ENCODE measurements at regions not wholly inside any gene's neighbourhood (a gene's known extent, or its start where the extent isn't known, plus 50 kb on each side); places are given as distances from the start of the nearest gene placed in this dataset.

GRCh38 chr9:135020481-135021392 is 66.7 kb upstream of the OLFM1 start:
- no peaks in the 10 kb centered on the region for H3K9me3 ChIP-seq
- no peak overlapping the region for H3K4me3 ChIP-seq (replicated peaks in 1 of 3)
- 42 to 71% methylated on average over 15 to 17 of the region's 24 CpGs for WGBS, 2 donors
- H3K27ac ChIP-seq = no peak overlapping the region
- intact Hi-C loops (cut with DNase I) = no loop called here
- no peaks in the 10 kb centered on the region for H3K27me3 ChIP-seq
- no peaks in the 10 kb centered on the region for H3K4me1 ChIP-seq
- no peak for DNase-seq
- no peak for TF ChIP-seq POLR2A (IDR thresholded peaks at IDR 0.05)
- TF ChIP-seq CTCF (IDR thresholded peaks at IDR 0.05) = no peak
- H3K36me3 ChIP-seq = no peaks in the 10 kb centered on the region

- Histone ChIP-seq H3K27me3 (no peaks in the 10 kb centered on the region), H3K9me3 (no peaks in the 10 kb centered on the region), H3K4me1 (no peaks in the 10 kb centered on the region), H3K4me3 (replicated peaks in 1 of 3) (no peak overlapping the region), H3K27ac (no peak overlapping the region), H3K36me3 (no peaks in the 10 kb centered on the region)
- WGBS, 2 donors = 78 to 96% methylated on average over 3 to 7 of the region's 8 CpGs
- no peak for DNase-seq
- intact Hi-C loops (cut with DNase I) = no loop called here
- TF ChIP-seq POLR2A (IDR thresholded peaks at IDR 0.05) (no peak), CTCF (IDR thresholded peaks at IDR 0.05) (no peak)
Measured at GRCh38 chr9:135021393-135021789, 66.1 kb upstream of the OLFM1 start.

- H3K9me3 ChIP-seq = no peaks in the 10 kb centered on the region
- H3K27me3 ChIP-seq = no peaks in the 10 kb centered on the region
- no peak overlapping the region for H3K4me3 ChIP-seq (replicated peaks in 1 of 3)
- no peaks in the 10 kb centered on the region for H3K36me3 ChIP-seq
- H3K27ac ChIP-seq = no peak overlapping the region
- no peak for TF ChIP-seq POLR2A (IDR thresholded peaks at IDR 0.05)
- no peak for TF ChIP-seq CTCF (IDR thresholded peaks at IDR 0.05)
- H3K4me1 ChIP-seq = no peaks in the 10 kb centered on the region
- intact Hi-C loops (cut with DNase I) = no loop called here
- 86 to 88% methylated on average over 15 of the region's 18 CpGs for WGBS, 2 donors
- DNase-seq = no peak
Measured at GRCh38 chr9:135022191-135022870, 65.1 kb upstream of the OLFM1 start.

GRCh38 chr9:135023088-135023785 is 64.2 kb upstream of the OLFM1 start:
- no peak for DNase-seq
- Histone ChIP-seq H3K4me3 (replicated peaks in 1 of 3) (no peak overlapping the region), H3K36me3 (no peaks in the 10 kb centered on the region), H3K4me1 (no peaks in the 10 kb centered on the region), H3K27ac (no peak overlapping the region), H3K9me3 (no peaks in the 10 kb centered on the region), H3K27me3 (no peaks in the 10 kb centered on the region)
- no peak for TF ChIP-seq CTCF (IDR thresholded peaks at IDR 0.05)
- TF ChIP-seq POLR2A (IDR thresholded peaks at IDR 0.05) = no peak
- intact Hi-C loops (cut with DNase I) = no loop called here
- 67 to 70% methylated on average over 9 of the region's 9 CpGs for WGBS, 2 donors
